Activated CD4-positive, alpha-beta T cell treated with anti-CD3 and anti-CD28 coated beads for 36 hours (primary cell): ENCODE measurements at regions not wholly inside any gene's neighbourhood (a gene's known extent, or its start where the extent isn't known, plus 50 kb on each side); places are given as distances from the start of the nearest gene placed in this dataset.
A peak's percentile ranks its signal among the peaks of the same experiment; 100 is the strongest.

Experiments
- ATAC-seq: fragments of 200-7000 bp; cut with Tn5 transposase; one replicate; pipeline ENCODE4 v1.10.0; 2021; ENCODE audit warnings: mild to moderate bottlenecking, moderate library complexity
- CTCF ChIA-PET: fragments of 350-600 bp; sonication (Branson Sonifier 250); formaldehyde crosslinking; loops from one replicate; lab custom pipeline; 2021; ENCODE audit warnings: antibody characterized with exemption; lab: Charles Lee
- POLR2A ChIA-PET: fragments of 350-600 bp; sonication (Branson Sonifier 250); formaldehyde crosslinking; loops from one replicate; lab custom pipeline; 2021; ENCODE audit warnings: antibody characterized with exemption, inconsistent platforms; lab: Charles Lee
- DNase-seq: peaks from one replicate; pipeline ENCODE4 v3.0.0-alpha.2; 2020
- H3K27ac Mint-ChIP-seq: one replicate; pipeline ENCODE4 v1.8.0; 2021; ENCODE audit warnings: mixed read lengths
- H3K27me3 Mint-ChIP-seq: one replicate; pipeline ENCODE4 v1.8.0; 2021; ENCODE audit warnings: mixed read lengths
- H3K36me3 Mint-ChIP-seq: one replicate; pipeline ENCODE4 v1.8.0; 2021; ENCODE audit warnings: low read depth, mixed read lengths
- H3K4me1 Mint-ChIP-seq: one replicate; pipeline ENCODE4 v1.8.0; 2021; ENCODE audit warnings: mixed read lengths
- H3K4me3 Mint-ChIP-seq: one replicate; pipeline ENCODE4 v1.8.0; 2021; ENCODE audit warnings: mild to moderate bottlenecking, moderate library complexity, mixed read lengths
- H3K9me3 Mint-ChIP-seq: one replicate; pipeline ENCODE4 v1.8.0; 2021; ENCODE audit warnings: low read depth, mixed read lengths
- intact Hi-C, 2 experiments: fragments of 100-400 bp; cut with DNase I in 1 of 2; cut with micrococcal nuclease in 1 of 2; formaldehyde crosslinking; loops; one replicate each; pipeline versions ENCODE4 v1.14.2 to v1.15.1; 2022 to 2024; cut with DNase I, micrococcal nuclease

DNA sequence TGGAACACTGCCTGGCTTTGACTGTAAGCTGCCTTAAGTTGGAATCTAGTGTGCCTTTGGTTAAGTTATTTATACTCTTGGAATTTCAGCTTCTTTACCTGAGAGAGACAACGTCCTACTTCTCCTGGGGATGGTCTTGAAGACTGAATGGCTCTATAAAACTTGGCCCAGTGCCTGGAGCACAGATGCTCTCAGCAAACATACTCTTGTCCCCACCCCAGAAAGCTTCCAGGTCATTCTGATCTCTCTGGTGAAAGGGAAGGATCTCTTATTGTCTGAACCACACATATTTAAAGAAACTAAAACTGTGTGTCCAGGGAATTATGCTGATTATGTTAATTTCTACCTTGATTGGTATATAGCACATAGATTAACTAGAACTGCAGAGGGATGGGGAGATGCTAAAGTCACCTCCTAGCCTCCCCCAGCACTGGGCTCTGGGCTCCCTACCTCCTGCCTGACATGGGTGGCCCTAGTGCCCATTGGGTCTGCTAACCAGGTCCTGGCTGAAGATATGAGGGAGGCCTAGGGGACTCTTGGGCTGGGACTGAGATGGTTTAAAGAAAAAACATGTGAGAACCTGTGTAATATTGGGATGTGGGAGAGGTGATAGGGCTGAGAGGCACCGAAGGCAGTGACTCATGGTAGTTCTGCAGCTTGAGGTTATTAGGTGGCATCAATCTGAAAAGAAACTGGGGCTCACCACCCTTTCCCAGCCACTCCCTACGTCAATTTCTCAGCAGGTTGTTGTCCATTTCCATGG lies 171.0 kb downstream of the RPLP1 start:
- peak; percentile 89 for ATAC-seq
- Mint-ChIP-seq H3K27ac (no peak overlapping the region), H3K36me3 (no peaks in the 10 kb centered on the region), H3K4me3 (no peak overlapping the region), H3K27me3 (peaks cover 6% of the 10 kb centered on the region), H3K4me1 (peaks cover 13% of the 10 kb centered on the region), H3K9me3 (no peaks in the 10 kb centered on the region)
- intact Hi-C loops = no loop called here
- CTCF ChIA-PET = interaction anchor here (0.7 to 0.8 kb wide), 2 partner anchors 40 to 272 kb away, joined by 3 read pairs; no protein-coding TSS in a partner anchor
- peak; percentile 18 for DNase-seq
- POLR2A ChIA-PET = no interaction called here

DNA sequence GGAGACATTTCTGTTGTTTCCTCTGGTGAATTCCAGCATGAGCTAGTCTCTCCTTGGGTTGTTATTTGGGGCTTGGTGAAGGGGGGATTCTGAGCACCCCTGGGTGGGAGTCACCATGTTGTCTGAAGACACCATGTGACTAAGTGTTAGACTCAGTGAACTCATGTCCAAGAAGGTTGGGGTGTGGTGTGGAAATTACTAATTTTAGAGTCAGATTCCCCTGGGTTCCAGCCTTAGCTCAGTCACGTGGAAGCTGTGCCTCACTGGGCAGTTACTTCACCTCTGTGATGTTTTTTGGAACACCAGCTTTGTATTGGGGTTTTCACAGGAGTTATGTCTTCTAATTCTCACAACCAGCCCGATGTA lies 171.5 kb downstream of the RPLP1 start:
- peak; percentile 75 for ATAC-seq

GRCh38 chr15:69624816-69625215 lies 172.2 kb downstream of the RPLP1 start:
- no peak overlapping the region for H3K27ac Mint-ChIP-seq
- peaks cover 18% of the 10 kb centered on the region for H3K4me1 Mint-ChIP-seq
- ChIA-PET CTCF (interaction anchor here (0.8 kb wide), 2 partner anchors 39 to 110 kb away, joined by 3 read pairs; no protein-coding TSS in a partner anchor), POLR2A (no interaction called here)
- DNase-seq (no peak), ATAC-seq (no peak)
- no peaks in the 10 kb centered on the region for H3K9me3 Mint-ChIP-seq
- no peaks in the 10 kb centered on the region for H3K36me3 Mint-ChIP-seq
- intact Hi-C loops = no loop called here
- H3K27me3 Mint-ChIP-seq = peaks cover 6% of the 10 kb centered on the region
- no peak overlapping the region for H3K4me3 Mint-ChIP-seq

More for the DNA sequence above, 171.5 kb downstream of the RPLP1 start:
- Mint-ChIP-seq H3K4me3 (no peak overlapping the region), H3K27ac (no peak overlapping the region), H3K27me3 (peaks cover 6% of the 10 kb centered on the region), H3K9me3 (no peaks in the 10 kb centered on the region), H3K36me3 (no peaks in the 10 kb centered on the region), H3K4me1 (peaks cover 15% of the 10 kb centered on the region)
- ChIA-PET POLR2A (no interaction called here), CTCF (interaction anchor here (0.7 to 0.8 kb wide), 2 partner anchors 39 to 271 kb away, joined by 3 read pairs; no protein-coding TSS in a partner anchor)
- peak; percentile 16 for DNase-seq
- intact Hi-C loops = no loop called here

- Mint-ChIP-seq H3K27ac (no peak overlapping the region), H3K27me3 (peaks cover 6% of the 10 kb centered on the region), H3K36me3 (no peaks in the 10 kb centered on the region), H3K4me3 (no peak overlapping the region), H3K4me1 (peaks cover 22% of the 10 kb centered on the region), H3K9me3 (no peaks in the 10 kb centered on the region)
- CTCF ChIA-PET = interaction anchor here (0.8 kb wide), 1 partner anchor 111 kb away, joined by 3 read pairs; no protein-coding TSS in a partner anchor
- POLR2A ChIA-PET = no interaction called here
- intact Hi-C loops = no loop called here
- DNase-seq = no peak
- no peak for ATAC-seq
Observed at GRCh38 chr15:69625328-69625727, 172.7 kb downstream of the RPLP1 start.

GRCh38 chr15:69626095-69627066 lies 173.8 kb downstream of the RPLP1 start:
- intact Hi-C loops = no loop called here
- DNase-seq = no peak
- Mint-ChIP-seq H3K4me3 (no peak overlapping the region), H3K36me3 (no peaks in the 10 kb centered on the region), H3K27ac (no peak overlapping the region), H3K4me1 (peaks cover 24% of the 10 kb centered on the region), H3K9me3 (no peaks in the 10 kb centered on the region), H3K27me3 (peaks cover 11% of the 10 kb centered on the region)
- no peak for ATAC-seq
- CTCF ChIA-PET = no interaction called here
- POLR2A ChIA-PET = no interaction called here

DNA sequence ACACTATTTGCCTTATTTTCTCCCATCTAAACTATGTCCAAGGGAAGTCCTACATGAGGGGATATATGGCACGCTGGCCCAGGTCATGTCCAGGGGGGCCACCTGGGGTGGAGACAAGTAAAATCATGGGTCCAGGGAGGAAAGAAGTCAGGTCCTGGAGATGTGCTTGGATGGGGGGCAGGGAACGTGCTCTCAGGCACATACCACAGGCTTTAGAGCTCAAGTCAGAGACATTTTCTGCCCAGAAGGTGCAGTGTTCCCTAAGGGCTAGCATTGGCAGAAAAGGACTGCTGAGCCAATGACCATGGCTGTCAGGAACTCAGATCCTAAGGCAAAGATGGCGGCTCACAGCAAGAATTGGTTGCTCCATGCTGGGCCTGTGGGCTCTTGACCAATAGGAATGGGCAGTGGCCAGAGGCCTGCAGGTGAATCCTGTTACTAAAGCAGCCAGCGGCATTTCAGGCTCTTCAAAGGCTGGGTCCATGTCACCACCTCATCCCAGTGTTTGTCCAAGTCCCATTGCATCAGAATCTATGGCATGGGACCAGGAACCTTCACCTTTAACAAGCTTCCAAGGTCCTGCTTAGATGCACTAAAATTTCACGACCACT lies 175.0 kb downstream of the RPLP1 start:
- intact Hi-C loops = no loop called here
- CTCF ChIA-PET = no interaction called here

GRCh38 chr15:69628256-69629093 lies 175.9 kb downstream of the RPLP1 start:
- DNase-seq = no peak
- intact Hi-C loops = no loop called here
- Mint-ChIP-seq H3K27ac (no peak overlapping the region), H3K27me3 (peaks cover 14% of the 10 kb centered on the region), H3K4me1 (peaks cover 24% of the 10 kb centered on the region), H3K9me3 (no peaks in the 10 kb centered on the region), H3K4me3 (no peak overlapping the region), H3K36me3 (no peaks in the 10 kb centered on the region)
- ATAC-seq = no peak
- POLR2A ChIA-PET = no interaction called here
- CTCF ChIA-PET = no interaction called here

More for the DNA sequence above, 175.0 kb downstream of the RPLP1 start:
- Mint-ChIP-seq H3K27me3 (peaks cover 13% of the 10 kb centered on the region), H3K27ac (no peak overlapping the region), H3K36me3 (no peaks in the 10 kb centered on the region), H3K4me1 (peaks cover 24% of the 10 kb centered on the region), H3K4me3 (no peak overlapping the region), H3K9me3 (no peaks in the 10 kb centered on the region)
- ATAC-seq (no peak), DNase-seq (no peak)
- POLR2A ChIA-PET = no interaction called here

DNA sequence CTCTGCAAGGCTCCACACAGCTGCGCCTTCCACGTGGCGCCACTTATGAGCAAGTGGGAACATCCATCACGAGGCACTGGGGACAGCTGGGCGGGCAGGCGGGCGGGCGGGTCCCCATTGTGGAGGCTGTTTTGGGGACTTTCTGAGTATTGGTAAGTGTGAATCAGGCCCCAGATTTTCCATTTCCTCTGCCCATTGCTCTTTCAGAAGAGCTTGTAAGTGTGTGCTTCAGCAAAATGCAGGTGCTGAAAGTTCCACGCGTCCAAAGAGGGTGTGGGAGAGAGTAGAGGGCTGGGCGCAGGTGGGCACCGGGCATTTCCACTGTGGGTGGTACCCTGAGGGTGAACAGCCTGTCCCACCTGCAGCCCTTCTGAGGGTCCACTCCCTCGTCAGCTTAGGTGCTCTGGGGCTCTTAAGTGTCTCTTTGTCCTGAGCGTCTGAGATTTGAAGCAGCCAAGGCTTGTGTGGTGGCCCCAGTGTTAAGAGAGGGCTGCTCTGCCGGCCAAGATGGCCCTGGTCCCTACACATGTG lies 177.1 kb downstream of the RPLP1 start:
- CTCF ChIA-PET = no interaction called here
- no peaks in the 10 kb centered on the region for H3K9me3 Mint-ChIP-seq
- DNase-seq = peak; percentile 49
- ATAC-seq = peak; percentile 58
- peaks cover 15% of the 10 kb centered on the region for H3K4me1 Mint-ChIP-seq
- H3K36me3 Mint-ChIP-seq = no peaks in the 10 kb centered on the region
- H3K27me3 Mint-ChIP-seq = peaks cover 14% of the 10 kb centered on the region
- no peak overlapping the region for H3K27ac Mint-ChIP-seq
- no peak overlapping the region for H3K4me3 Mint-ChIP-seq
- POLR2A ChIA-PET = no interaction called here
- intact Hi-C loops = no loop called here

DNA sequence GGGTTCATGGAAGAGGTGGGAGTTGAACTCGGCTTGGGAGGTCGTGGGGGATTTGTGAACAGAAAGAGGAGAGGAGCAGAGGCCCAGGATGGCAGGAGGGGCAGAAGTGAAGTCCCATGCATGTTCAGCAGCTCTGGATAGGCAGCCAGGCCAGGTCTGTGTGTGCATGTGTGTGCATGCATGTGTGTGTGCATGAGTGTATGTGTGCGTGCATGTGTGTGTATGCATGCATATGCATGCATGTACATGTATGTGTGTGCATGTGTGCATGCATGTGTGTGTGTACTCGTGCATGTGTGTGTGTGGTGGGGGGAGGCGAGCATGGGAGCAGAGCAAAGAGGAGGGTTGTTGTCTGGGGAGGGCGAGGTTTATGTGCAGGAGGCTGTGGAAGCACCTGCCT lies 178.4 kb downstream of the RPLP1 start:
- no peak for ATAC-seq
- no peaks in the 10 kb centered on the region for H3K9me3 Mint-ChIP-seq
- no peak overlapping the region for H3K4me3 Mint-ChIP-seq
- no peak for DNase-seq
- no peaks in the 10 kb centered on the region for H3K36me3 Mint-ChIP-seq
- POLR2A ChIA-PET = no interaction called here
- H3K27me3 Mint-ChIP-seq = peaks cover 12% of the 10 kb centered on the region
- H3K27ac Mint-ChIP-seq = no peak overlapping the region
- intact Hi-C loops = no loop called here
- peaks cover 12% of the 10 kb centered on the region for H3K4me1 Mint-ChIP-seq
- CTCF ChIA-PET = interaction anchor here (0.7 kb wide), 1 partner anchor 1105 kb away, joined by 4 read pairs; no protein-coding TSS in a partner anchor

GRCh38 chr15:69631978-69632377 lies 179.4 kb downstream of the RPLP1 start:
- no peaks in the 10 kb centered on the region for H3K9me3 Mint-ChIP-seq
- no peak for DNase-seq
- ChIA-PET CTCF (interaction anchor here (0.7 kb wide), 1 partner anchor 1104 kb away, joined by 4 read pairs; no protein-coding TSS in a partner anchor), POLR2A (no interaction called here)
- no peaks in the 10 kb centered on the region for H3K36me3 Mint-ChIP-seq
- no peak overlapping the region for H3K27ac Mint-ChIP-seq
- intact Hi-C loops = no loop called here
- peaks cover 12% of the 10 kb centered on the region for H3K27me3 Mint-ChIP-seq
- no peak overlapping the region for H3K4me3 Mint-ChIP-seq
- H3K4me1 Mint-ChIP-seq = peaks cover 12% of the 10 kb centered on the region
- no peak for ATAC-seq
